Uterus (tissue), 3 donors: ENCODE measurements at regions not wholly inside any gene's neighbourhood (a gene's known extent, or its start where the extent isn't known, plus 50 kb on each side); places are given as distances from the start of the nearest gene placed in this dataset.
"Not testable (repeated sequence)": the region's sequence is repeated elsewhere in the genome, so short reads cannot be mapped to it uniquely, and the experiment has no call there.

Source experiments
- DNase-seq, 2 donors: peaks; one replicate each; pipeline ENCODE4 v3.0.0-alpha.2; 2019 to 2020
- H3K27ac ChIP-seq, 2 donors: fragments of 200-600 bp; sonication (generic); 1 replicate in 1 of 2; 2 replicates in 1 of 2; pipeline ENCODE4 v1.5.1; 2016 to 2018
- H3K27me3 ChIP-seq, 2 donors: fragments of 200-600 bp; sonication (generic); one replicate each; pipeline ENCODE4 v1.5.1; 2018 to 2019; ENCODE audit warnings: control low read depth in 1 of 2
- H3K36me3 ChIP-seq, 2 donors: fragments of 200-600 bp; sonication (generic); one replicate each; pipeline ENCODE4 v1.5.1; 2019; ENCODE audit warnings: control low read depth in 1 of 2
- H3K4me1 ChIP-seq, 2 donors: fragments of 200-600 bp; sonication (generic); one replicate each; pipeline ENCODE4 v1.5.1; 2018 to 2019; ENCODE audit warnings: control low read depth in 1 of 2
- H3K4me3 ChIP-seq, 2 donors: fragments of 200-600 bp; sonication (generic); 1 replicate in 1 of 2; 2 replicates in 1 of 2; pipeline ENCODE4 v1.5.1; 2018 to 2019; ENCODE audit warnings: mild to moderate bottlenecking in 1 of 2
- H3K9me3 ChIP-seq, 2 donors: fragments of 200-600 bp; sonication (generic); one replicate each; pipeline ENCODE4 v1.5.1; 2019; ENCODE audit warnings: control low read depth in 1 of 2
- CTCF ChIP-seq, 4 experiments: fragments of 200-600 bp in 2 of 4; fragments of 450-650 bp in 2 of 4; sonication (generic) in 2 of 4; IDR thresholded peaks; one replicate each; pipeline ENCODE4 v1.5.1; 2016 to 2019; ENCODE audit warnings: antibody characterized with exemption in 4 of 4, mild to moderate bottlenecking in 2 of 4, moderate library complexity in 1 of 4
- POLR2A ChIP-seq, 2 donors: fragments of 450-650 bp; IDR thresholded peaks; one replicate each; pipeline ENCODE4 v1.6.1; 2016; ENCODE audit warnings: antibody characterized with exemption in 2 of 2, mild to moderate bottlenecking in 1 of 2, moderate library complexity in 1 of 2
- intact Hi-C: fragments of 100-400 bp; cut with DNase I; formaldehyde crosslinking; loops from one replicate; pipeline ENCODE4 v1.15.1; 2023; ENCODE audit warnings: low total_unique reads
- donor health status: DM: yes; HTN: yes; CAD: no.

DNA sequence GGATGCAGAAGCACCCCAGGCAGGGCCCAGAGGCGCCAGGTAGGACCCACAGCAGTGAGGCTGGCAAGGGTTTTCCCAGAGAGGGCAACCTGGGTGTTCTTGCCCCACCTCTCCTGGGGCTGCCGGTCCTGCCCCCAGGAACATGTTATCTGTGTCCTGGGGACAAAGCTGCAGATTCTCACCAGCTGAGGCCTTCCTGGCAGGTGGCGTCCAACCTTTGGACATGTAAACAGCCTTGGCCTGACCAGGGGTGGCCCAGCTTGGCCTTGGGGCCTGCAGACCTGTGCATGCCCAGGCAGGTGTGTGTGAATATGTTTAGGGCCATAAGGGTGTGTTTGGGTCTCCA, 101.8 kb upstream of the LARP1 start:
- TF ChIP-seq CTCF (IDR thresholded peaks at IDR 0.05) (no peak), POLR2A (IDR thresholded peaks at IDR 0.05) (no peak)
- Histone ChIP-seq H3K9me3 (no peaks in the 10 kb centered on the region), H3K27me3 (no peaks in the 10 kb centered on the region), H3K27ac (peak overlapping the region; percentile 58 to 73), H3K4me3 (no peak overlapping the region), H3K4me1 (no peaks in the 10 kb centered on the region), H3K36me3 (no peaks in the 10 kb centered on the region)
- intact Hi-C loops: no loop called here
- no peak for DNase-seq

DNA sequence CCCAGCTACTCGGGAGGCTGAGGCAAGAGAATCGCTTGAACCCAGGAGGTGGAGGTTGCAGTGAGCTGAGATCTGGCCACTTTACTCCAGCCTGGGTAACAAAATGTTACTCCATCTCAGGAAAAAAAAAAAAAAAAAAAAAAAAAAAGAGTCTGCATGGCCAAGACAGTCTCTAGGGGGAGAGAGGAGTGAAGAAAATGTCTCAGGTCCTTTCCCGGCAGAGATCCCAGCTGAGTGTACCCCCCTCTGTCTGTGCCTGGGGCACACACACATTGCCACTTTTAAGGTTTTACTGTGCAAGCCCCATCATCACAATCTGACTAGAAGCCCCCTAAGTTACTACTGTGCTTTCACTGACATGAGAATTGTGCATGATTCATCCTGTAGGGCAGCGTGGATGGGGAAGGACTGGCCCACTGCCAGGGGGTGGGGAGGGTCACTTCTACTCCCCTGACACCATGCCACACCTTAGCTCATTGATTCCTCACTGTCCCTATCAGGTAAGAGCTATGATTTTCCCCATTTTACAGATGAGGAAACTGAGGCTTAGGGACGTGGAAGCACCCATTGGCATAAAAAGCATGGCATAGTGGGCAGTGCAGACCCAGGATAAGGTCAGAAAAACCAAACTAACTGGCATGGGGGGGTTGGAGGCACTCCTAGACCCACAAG, 102.3 kb upstream of the LARP1 start:
- TF ChIP-seq CTCF (IDR thresholded peaks at IDR 0.05) (no peak), POLR2A (IDR thresholded peaks at IDR 0.05) (no peak)
- Histone ChIP-seq H3K4me1 (no peaks in the 10 kb centered on the region), H3K36me3 (no peaks in the 10 kb centered on the region), H3K9me3 (no peaks in the 10 kb centered on the region), H3K27ac (no peak overlapping the region), H3K4me3 (no peak overlapping the region), H3K27me3 (no peaks in the 10 kb centered on the region)
- intact Hi-C loops: no loop called here
- no peak for DNase-seq

- H3K9me3 ChIP-seq, H3K27ac ChIP-seq, H3K36me3 ChIP-seq, H3K27me3 ChIP-seq, DNase-seq, H3K4me3 ChIP-seq, H3K4me1 ChIP-seq, intact Hi-C loops: not testable (repeated sequence)
Measured at GRCh38 chr5:154651795-154652194, 103.4 kb upstream of the LARP1 start.

DNA sequence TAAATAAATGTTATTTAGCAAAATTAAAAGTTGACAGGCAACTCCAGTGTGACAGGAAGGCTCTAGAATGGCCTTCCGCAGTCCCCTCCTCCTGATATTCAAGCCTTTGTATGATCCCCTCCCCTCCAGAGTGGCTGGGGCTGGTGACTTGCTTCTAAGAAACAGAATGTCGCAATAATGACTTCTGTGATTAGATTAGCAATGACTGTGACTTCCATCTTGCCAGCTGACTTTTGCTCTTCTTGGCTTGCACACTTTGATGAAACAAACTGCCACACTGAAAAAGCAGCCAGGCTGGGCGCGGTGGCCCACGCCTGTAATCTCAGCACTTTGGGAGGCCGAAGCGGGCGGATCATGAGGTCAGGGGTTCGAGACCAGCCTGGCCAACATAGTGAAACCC, 106.5 kb upstream of the LARP1 start:
- intact Hi-C loops: loop anchor here (5.0 kb wide), 1 partner anchor 164 kb away; no protein-coding TSS in a partner anchor
- Histone ChIP-seq H3K27ac (no peak overlapping the region), H3K4me1 (no peaks in the 10 kb centered on the region), H3K9me3 (no peaks in the 10 kb centered on the region), H3K27me3 (no peaks in the 10 kb centered on the region), H3K36me3 (no peaks in the 10 kb centered on the region), H3K4me3 (no peak overlapping the region)
- no peak for DNase-seq
- TF ChIP-seq CTCF (IDR thresholded peaks at IDR 0.05) (no peak), POLR2A (IDR thresholded peaks at IDR 0.05) (no peak)

DNA sequence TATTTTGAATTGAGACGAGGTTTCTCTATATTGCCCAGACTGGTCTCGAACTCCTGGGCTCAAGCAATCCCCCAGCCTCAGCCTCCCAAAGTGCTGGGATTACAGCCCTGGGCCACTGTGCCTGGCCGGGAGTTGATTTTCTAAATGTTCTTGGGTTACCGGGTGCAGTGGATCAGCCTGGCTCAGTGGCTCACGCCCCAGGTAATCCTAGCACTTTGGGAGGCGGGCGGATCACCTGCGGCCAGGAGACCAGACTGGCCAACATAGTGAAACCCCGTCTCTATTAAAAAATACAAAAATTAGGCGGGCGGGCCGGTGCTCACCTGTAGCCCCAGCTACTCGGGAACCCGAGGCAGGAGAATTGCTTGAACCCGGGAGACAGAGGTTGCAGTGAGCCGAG, 106.9 kb upstream of the LARP1 start:
- no peak for TF ChIP-seq CTCF (IDR thresholded peaks at IDR 0.05)
- TF ChIP-seq POLR2A (IDR thresholded peaks at IDR 0.05): no peak
- intact Hi-C loops: loop anchor here (5.0 kb wide), 1 partner anchor 164 kb away; no protein-coding TSS in a partner anchor
- Histone ChIP-seq H3K4me1 (no peaks in the 10 kb centered on the region), H3K36me3 (no peaks in the 10 kb centered on the region), H3K4me3 (no peak overlapping the region), H3K9me3 (no peaks in the 10 kb centered on the region), H3K27ac (no peak overlapping the region), H3K27me3 (no peaks in the 10 kb centered on the region)
- DNase-seq: no peak

DNA sequence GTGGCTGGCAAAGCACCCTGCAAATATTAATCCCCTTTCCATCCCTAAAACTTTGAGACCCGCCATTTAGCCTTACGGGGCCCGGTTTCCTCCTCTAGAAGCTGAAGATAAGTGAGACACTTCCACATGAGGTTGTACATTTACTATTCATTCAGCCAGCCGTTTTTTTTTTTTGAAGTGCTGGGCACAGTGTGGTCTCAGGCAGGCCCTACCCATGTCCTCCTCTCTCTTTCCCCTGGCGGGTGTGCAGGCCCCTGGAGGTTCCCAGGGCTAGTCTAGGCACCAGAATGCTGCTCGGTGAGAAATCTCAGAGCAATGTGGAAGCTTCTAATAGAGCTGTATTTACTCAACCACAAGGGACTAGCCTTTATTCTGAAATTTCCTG, 107.4 kb upstream of the LARP1 start:
- no peaks in the 10 kb centered on the region for H3K36me3 ChIP-seq
- no peaks in the 10 kb centered on the region for H3K9me3 ChIP-seq
- no peak overlapping the region for H3K27ac ChIP-seq
- intact Hi-C loops: loop anchor here (5.0 kb wide), 1 partner anchor 165 kb away; no protein-coding TSS in a partner anchor
- no peak overlapping the region for H3K4me3 ChIP-seq
- TF ChIP-seq POLR2A (IDR thresholded peaks at IDR 0.05) (no peak), CTCF (IDR thresholded peaks at IDR 0.05) (no peak)
- no peaks in the 10 kb centered on the region for H3K27me3 ChIP-seq
- no peaks in the 10 kb centered on the region for H3K4me1 ChIP-seq
- no peak for DNase-seq
